Gastrocnemius medialis (tissue), 4 donors: ENCODE measurements at regions not wholly inside any gene's neighbourhood (a gene's known extent, or its start where the extent isn't known, plus 50 kb on each side); places are given as distances from the start of the nearest gene placed in this dataset.

Experiments used
- ATAC-seq, 2 donors: fragments of 150-250 bp; one replicate each; pipeline ENCODE4 v1.9.1; 2016
- DNase-seq, 2 donors: peaks; one replicate each; pipeline ENCODE4 v3.0.0-alpha.2; 2019
- H3K27ac ChIP-seq, 4 donors: fragments of 200-600 bp; sonication (generic); 1 replicate in 1 of 4; 2 replicates in 3 of 4; pipeline ENCODE4 v1.5.1; 2016 to 2018; ENCODE audit warnings: mild to moderate bottlenecking in 2 of 4, moderate library complexity in 1 of 4
- H3K27me3 ChIP-seq, 3 donors: fragments of 200-600 bp; sonication (generic) in 2 of 3; 1 replicate in 1 of 3; 2 replicates in 2 of 3; pipeline versions ENCODE4 v1.5.1 to v1.6.0; 2016 to 2019; ENCODE audit warnings: mild to moderate bottlenecking in 1 of 3, moderate library complexity in 1 of 3
- H3K36me3 ChIP-seq, 2 donors: fragments of 200-600 bp; sonication (generic) in 1 of 2; one replicate each; pipeline ENCODE4 v1.5.1; 2017 to 2018
- H3K4me1 ChIP-seq, 2 donors: fragments of 200-600 bp; sonication (generic) in 1 of 2; one replicate each; pipeline ENCODE4 v1.5.1; 2016 to 2017; ENCODE audit warnings: mild to moderate bottlenecking in 2 of 2
- H3K4me3 ChIP-seq, 4 donors: fragments of 200-600 bp; sonication (generic) in 3 of 4; 1 replicate in 1 of 4; 2 replicates in 3 of 4; pipeline ENCODE4 v1.5.1; 2016 to 2019; ENCODE audit warnings: mild to moderate bottlenecking in 2 of 4
- H3K9me3 ChIP-seq, 3 donors: fragments of 200-600 bp; sonication (generic) in 2 of 3; 1 replicate in 1 of 3; 2 replicates in 2 of 3; pipeline ENCODE4 v1.5.1; 2016 to 2019
- POLR2A ChIP-seq, 2 donors: fragments of 450-650 bp; IDR thresholded peaks; one replicate each; pipeline ENCODE4 v1.6.1; 2017; ENCODE audit warnings: antibody characterized with exemption in 2 of 2, mild to moderate bottlenecking in 2 of 2, moderate library complexity in 2 of 2
- in situ Hi-C, 4 donors: fragments of 200-750 bp; cut with MboI; loops; one replicate each; pipeline versions ENCODE4 v1.15.0 to v1.8.0; 2017; ENCODE audit warnings: low sequenced_read_pairs in 4 of 4
- intact Hi-C: fragments of 100-400 bp; cut with DNase I; formaldehyde crosslinking; loops from one replicate; pipeline ENCODE4 v1.15.1; 2023; ENCODE audit warnings: low total_unique reads
- TF ChIP-seq, protein P1 (sequence below), 5 experiments: fragments of 450-650 bp in 3 of 5; fragments of 200-600 bp in 2 of 5; sonication (generic) in 2 of 5; IDR thresholded peaks in 4 of 5; conservative IDR thresholded peaks in 1 of 5; 1 replicate in 4 of 5; 2 replicates in 1 of 5; pipeline ENCODE4 v1.5.1; 2016 to 2019; ENCODE audit warnings: antibody characterized with exemption in 5 of 5, mild to moderate bottlenecking in 3 of 5, moderate library complexity in 3 of 5

DNA sequence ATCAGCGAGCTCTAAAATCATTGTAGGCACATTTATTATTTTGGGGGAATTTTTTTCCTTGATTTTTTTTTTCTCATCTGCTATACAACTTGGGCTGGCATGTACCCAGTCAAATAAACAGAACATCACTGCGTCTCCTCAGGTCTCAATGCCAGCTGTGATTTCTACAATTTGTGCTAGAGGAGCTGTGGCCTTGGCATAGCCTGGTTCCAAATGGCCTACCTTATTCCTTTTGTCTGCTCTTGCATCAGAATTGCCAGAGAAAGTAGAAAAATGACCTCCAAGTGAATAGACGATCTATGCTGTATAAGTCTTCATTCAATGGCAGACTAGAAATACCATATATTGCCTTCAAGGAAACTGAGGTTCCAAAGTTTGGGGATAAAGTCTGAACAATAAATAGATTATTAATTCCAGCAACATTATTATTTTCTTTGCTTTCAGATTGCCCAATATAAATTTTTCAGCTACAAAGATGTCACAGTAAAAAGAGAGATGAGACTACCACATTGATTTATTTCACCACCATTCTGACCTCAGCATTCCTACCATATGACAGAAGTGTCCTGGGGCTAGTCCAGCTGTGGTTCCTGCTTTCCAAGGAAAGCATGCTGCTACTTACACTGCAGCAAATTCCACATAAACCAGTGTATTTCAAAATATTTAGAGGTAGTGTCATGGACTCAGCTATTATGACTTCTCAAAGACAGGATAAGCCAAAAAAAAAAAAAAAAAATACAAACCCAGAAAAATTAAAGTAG is 493.9 kb upstream of the ZNF385D start:
- ATAC-seq: peak; percentile 76 to 80
- H3K9me3 ChIP-seq: no peaks in the 10 kb centered on the region
- in situ Hi-C loops (no loop called here), intact Hi-C loops (no loop called here)
- H3K27me3 ChIP-seq: no peaks in the 10 kb centered on the region
- no peaks in the 10 kb centered on the region for H3K36me3 ChIP-seq
- DNase-seq: peak; percentile 19 to 44
- no peak overlapping the region for H3K27ac ChIP-seq
- no peak overlapping the region for H3K4me3 ChIP-seq
- TF ChIP-seq, protein P1, sequence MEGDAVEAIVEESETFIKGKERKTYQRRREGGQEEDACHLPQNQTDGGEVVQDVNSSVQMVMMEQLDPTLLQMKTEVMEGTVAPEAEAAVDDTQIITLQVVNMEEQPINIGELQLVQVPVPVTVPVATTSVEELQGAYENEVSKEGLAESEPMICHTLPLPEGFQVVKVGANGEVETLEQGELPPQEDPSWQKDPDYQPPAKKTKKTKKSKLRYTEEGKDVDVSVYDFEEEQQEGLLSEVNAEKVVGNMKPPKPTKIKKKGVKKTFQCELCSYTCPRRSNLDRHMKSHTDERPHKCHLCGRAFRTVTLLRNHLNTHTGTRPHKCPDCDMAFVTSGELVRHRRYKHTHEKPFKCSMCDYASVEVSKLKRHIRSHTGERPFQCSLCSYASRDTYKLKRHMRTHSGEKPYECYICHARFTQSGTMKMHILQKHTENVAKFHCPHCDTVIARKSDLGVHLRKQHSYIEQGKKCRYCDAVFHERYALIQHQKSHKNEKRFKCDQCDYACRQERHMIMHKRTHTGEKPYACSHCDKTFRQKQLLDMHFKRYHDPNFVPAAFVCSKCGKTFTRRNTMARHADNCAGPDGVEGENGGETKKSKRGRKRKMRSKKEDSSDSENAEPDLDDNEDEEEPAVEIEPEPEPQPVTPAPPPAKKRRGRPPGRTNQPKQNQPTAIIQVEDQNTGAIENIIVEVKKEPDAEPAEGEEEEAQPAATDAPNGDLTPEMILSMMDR (IDR thresholded peaks at IDR 0.05 in 4 of 5, conservative IDR thresholded peaks at IDR 0.05 in 1 of 5): no peak
- no peak for TF ChIP-seq POLR2A (IDR thresholded peaks at IDR 0.05)
- no peaks in the 10 kb centered on the region for H3K4me1 ChIP-seq

DNA sequence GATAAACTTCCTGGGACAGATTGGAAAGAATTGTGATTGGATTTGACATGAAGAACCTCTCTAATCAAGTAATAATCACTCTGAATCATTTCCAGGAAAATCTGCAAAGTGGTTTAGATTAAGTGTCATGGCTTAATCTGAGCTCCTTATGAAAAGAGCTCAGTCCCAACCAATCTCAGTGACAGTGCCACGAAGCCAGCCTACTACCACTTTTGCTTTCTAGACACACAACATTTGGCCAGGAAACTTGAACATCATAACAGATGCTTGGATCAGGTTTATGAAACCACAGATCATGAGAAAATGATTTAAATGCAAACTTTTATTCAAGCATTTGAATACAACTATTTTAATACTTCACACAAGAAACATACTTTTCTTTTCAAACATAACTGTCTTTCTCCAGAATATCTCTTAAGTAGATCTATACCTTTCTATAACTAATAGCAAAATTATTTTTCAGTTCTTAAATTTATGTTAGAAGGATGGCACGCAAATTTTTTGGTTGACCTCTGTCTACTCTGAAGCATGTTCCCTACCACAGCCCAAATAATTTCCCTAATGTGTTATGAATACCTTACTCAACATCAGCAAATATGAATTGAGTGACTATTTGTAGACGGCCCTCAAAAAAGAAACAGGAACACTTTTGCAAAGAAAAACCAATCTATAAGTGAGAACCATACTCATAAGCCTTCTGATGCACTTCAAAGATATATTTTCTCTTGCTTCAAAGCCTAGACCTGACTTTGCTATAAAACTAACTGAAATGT is 495.0 kb upstream of the ZNF385D start:
- Histone ChIP-seq H3K36me3 (no peaks in the 10 kb centered on the region), H3K4me3 (no peak overlapping the region), H3K27me3 (no peaks in the 10 kb centered on the region), H3K4me1 (no peaks in the 10 kb centered on the region), H3K9me3 (no peaks in the 10 kb centered on the region), H3K27ac (no peak overlapping the region)
- in situ Hi-C loops: no loop called here
- TF ChIP-seq POLR2A (IDR thresholded peaks at IDR 0.05): no peak
- TF ChIP-seq, protein P1 (IDR thresholded peaks at IDR 0.05 in 4 of 5, conservative IDR thresholded peaks at IDR 0.05 in 1 of 5): no peak
- DNase-seq (no peak), ATAC-seq (no peak)
- intact Hi-C loops: no loop called here

DNA sequence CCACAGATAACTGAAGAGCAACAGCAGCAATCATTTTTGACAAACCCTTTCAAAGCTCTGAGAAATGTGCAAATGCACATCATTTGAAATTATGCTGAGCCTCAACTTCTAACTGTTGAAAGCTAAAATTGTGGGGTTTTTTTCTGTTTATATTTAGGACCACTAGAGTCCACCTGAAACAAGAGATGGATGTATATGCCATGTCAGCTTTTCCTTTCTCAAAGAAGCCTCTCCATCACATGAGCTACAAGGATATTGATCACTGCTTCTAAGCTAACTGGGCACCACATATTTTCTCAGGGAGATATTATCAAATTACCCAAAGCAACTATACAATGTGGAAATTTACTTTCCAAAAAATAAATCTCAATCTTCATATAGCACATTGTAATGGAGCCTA is 498.6 kb upstream of the ZNF385D start:
- Histone ChIP-seq H3K27ac (no peak overlapping the region), H3K36me3 (no peaks in the 10 kb centered on the region), H3K4me3 (no peak overlapping the region), H3K27me3 (no peaks in the 10 kb centered on the region), H3K9me3 (no peaks in the 10 kb centered on the region), H3K4me1 (no peaks in the 10 kb centered on the region)
- ATAC-seq (no peak), DNase-seq (no peak)
- intact Hi-C loops: no loop called here
- TF ChIP-seq, protein P1 (IDR thresholded peaks at IDR 0.05 in 4 of 5, conservative IDR thresholded peaks at IDR 0.05 in 1 of 5): no peak
- no peak for TF ChIP-seq POLR2A (IDR thresholded peaks at IDR 0.05)
- in situ Hi-C loops: no loop called here

DNA sequence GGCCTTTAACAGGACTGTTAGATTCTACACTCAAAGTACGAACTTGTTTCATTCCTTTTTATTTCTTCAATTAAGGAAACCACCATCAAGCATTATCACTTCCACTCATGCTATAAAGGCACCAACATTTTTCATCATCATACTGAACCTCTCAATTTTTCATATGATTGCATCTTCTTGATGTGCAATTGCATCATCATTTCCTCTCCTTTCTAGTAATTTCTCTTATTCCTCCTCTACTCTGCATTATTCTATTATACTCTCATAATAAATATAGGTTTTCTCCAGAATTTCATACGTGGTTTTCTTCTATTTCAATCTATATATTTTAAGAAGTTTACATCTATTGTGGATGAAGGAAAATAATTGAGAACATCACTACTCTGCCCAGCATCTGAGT is 506.2 kb upstream of the ZNF385D start:
- Histone ChIP-seq H3K4me3 (no peak overlapping the region), H3K27me3 (no peaks in the 10 kb centered on the region), H3K36me3 (no peaks in the 10 kb centered on the region), H3K27ac (no peak overlapping the region), H3K9me3 (no peaks in the 10 kb centered on the region), H3K4me1 (no peaks in the 10 kb centered on the region)
- DNase-seq (no peak), ATAC-seq (no peak)
- no peak for TF ChIP-seq POLR2A (IDR thresholded peaks at IDR 0.05)
- TF ChIP-seq, protein P1 (IDR thresholded peaks at IDR 0.05 in 4 of 5, conservative IDR thresholded peaks at IDR 0.05 in 1 of 5): no peak
- intact Hi-C loops (no loop called here), in situ Hi-C loops (no loop called here)
